Neural progenitor cell (in vitro differentiated cells): ENCODE measurements at regions not wholly inside any gene's neighbourhood (a gene's known extent, or its start where the extent isn't known, plus 50 kb on each side); places are given as distances from the start of the nearest gene placed in this dataset.

ENCODE experiments used
- EZH2 ChIP-seq: fragments of 200-600 bp; sonication (generic); IDR thresholded peaks from 2 replicates; pipeline ENCODE4 v1.6.1; 2017; ENCODE audit warnings: antibody characterized with exemption, mild to moderate bottlenecking, moderate library complexity
- TF ChIP-seq, protein P1 (sequence below): fragments of 200-600 bp; sonication (generic); IDR thresholded peaks from 2 replicates; pipeline ENCODE4 v1.5.1; 2017; ENCODE audit warnings: antibody characterized with exemption, mild to moderate bottlenecking

DNA sequence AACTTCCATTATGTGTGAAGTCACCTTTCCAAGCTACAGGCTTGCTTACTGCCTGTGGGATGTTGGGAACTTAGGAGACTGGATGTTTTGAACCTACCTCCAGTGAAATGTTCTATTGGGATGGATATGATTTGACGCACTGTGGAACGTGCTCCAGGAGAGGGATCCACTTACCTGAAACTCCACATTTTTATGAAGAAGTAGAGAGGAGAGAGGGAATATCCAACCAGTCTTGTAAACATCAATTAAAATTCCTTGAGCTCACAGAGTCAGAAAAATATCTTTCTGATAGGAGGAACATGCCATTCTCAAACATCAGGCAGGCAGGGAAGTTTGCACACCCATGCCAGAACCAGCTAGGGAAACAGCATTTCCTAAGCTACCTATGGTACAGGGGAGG, 91.1 kb upstream of the MAOA start:
- TF ChIP-seq, protein P1, sequence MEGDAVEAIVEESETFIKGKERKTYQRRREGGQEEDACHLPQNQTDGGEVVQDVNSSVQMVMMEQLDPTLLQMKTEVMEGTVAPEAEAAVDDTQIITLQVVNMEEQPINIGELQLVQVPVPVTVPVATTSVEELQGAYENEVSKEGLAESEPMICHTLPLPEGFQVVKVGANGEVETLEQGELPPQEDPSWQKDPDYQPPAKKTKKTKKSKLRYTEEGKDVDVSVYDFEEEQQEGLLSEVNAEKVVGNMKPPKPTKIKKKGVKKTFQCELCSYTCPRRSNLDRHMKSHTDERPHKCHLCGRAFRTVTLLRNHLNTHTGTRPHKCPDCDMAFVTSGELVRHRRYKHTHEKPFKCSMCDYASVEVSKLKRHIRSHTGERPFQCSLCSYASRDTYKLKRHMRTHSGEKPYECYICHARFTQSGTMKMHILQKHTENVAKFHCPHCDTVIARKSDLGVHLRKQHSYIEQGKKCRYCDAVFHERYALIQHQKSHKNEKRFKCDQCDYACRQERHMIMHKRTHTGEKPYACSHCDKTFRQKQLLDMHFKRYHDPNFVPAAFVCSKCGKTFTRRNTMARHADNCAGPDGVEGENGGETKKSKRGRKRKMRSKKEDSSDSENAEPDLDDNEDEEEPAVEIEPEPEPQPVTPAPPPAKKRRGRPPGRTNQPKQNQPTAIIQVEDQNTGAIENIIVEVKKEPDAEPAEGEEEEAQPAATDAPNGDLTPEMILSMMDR = no peak
- TF ChIP-seq EZH2 = no peak
